ENCODE measurements at regions not wholly inside any gene's neighbourhood (a gene's known extent, or its start where the extent isn't known, plus 50 kb on each side); places are given as distances from the start of the nearest gene placed in this dataset.

DNA sequence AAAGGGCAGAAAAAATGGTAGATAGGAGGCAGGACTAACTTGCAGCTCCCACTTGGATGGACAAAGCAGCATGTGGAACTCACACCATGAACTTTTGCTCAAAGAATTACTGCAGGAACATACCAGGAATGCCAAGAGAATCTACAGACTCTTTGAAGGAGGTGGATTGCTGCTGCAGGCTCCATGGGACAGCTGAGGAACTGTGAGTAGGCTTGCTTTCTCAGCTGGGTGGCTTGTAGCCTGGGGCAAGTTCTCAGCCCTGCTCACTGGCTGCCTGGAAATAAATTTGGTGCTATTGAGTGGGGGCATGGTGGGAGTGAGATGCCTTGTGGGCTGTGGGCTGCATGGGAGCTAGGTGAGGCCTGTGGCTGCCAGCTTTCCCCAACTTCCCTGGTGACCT, 574.5 kb downstream of the PRELID2 start:
- in situ Hi-C loops (cut with MboI), result no loop called here
- H3K4me3 ChIP-seq, result no peak overlapping the region
- ATAC-seq, result no peak
- no peak for DNase-seq (ENCODE audit: extremely low read depth in 1 of 4, low spot score in 3 of 4)
- no peak overlapping the region for H3K9ac ChIP-seq (ENCODE audit: insufficient read depth in 1 of 2, low read depth in 2 of 2, low read length in 2 of 2)
- CTCF ChIA-PET (ENCODE audit: low intra/inter-chr PET ratio), result no interaction called here
- no peaks in the 10 kb centered on the region for H3K27me3 ChIP-seq (ENCODE audit: control insufficient read depth in 2 of 2, insufficient read depth in 2 of 2, low read length in 2 of 2)
- POLR2A ChIA-PET, result interaction anchor here (2.1 kb wide), 1 partner anchor 13 kb away, joined by 7 read pairs; no protein-coding TSS in a partner anchor
- H2AFZ ChIP-seq (ENCODE audit: low read depth, low read length), result no peak overlapping the region
- H3K4me2 ChIP-seq (ENCODE audit: insufficient read depth, low read length), result no peak overlapping the region
- H3K4me1 ChIP-seq (replicated peaks in 1 of 2; ENCODE audit: control insufficient read depth in 2 of 2, insufficient read depth in 2 of 2, low read length in 2 of 2), result no peaks in the 10 kb centered on the region
- H3K79me2 ChIP-seq (ENCODE audit: control insufficient read depth, insufficient read depth, low read length), result no peaks in the 10 kb centered on the region
- no peak for TF ChIP-seq CHD4 (IDR thresholded peaks at IDR 0.05; ENCODE audit: insufficient read depth, insufficient replicate concordance, low read depth, low read length, poor library complexity, severe bottlenecking)
- TF ChIP-seq, protein P1, sequence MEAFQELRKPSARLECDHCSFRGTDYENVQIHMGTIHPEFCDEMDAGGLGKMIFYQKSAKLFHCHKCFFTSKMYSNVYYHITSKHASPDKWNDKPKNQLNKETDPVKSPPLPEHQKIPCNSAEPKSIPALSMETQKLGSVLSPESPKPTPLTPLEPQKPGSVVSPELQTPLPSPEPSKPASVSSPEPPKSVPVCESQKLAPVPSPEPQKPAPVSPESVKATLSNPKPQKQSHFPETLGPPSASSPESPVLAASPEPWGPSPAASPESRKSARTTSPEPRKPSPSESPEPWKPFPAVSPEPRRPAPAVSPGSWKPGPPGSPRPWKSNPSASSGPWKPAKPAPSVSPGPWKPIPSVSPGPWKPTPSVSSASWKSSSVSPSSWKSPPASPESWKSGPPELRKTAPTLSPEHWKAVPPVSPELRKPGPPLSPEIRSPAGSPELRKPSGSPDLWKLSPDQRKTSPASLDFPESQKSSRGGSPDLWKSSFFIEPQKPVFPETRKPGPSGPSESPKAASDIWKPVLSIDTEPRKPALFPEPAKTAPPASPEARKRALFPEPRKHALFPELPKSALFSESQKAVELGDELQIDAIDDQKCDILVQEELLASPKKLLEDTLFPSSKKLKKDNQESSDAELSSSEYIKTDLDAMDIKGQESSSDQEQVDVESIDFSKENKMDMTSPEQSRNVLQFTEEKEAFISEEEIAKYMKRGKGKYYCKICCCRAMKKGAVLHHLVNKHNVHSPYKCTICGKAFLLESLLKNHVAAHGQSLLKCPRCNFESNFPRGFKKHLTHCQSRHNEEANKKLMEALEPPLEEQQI (IDR thresholded peaks at IDR 0.05), result no peak
- no peaks in the 10 kb centered on the region for H3K9me3 ChIP-seq (replicated peaks; ENCODE audit: control insufficient read depth, insufficient read depth, low read depth, low read length)
- no peak for FAIRE-seq
- no peaks in the 10 kb centered on the region for H4K20me1 ChIP-seq (replicated peaks; ENCODE audit: control insufficient read depth, insufficient read depth, low read length)
- H3K9me1 ChIP-seq (ENCODE audit: control insufficient read depth, insufficient read depth, low read length), result no peaks in the 10 kb centered on the region
- no peak overlapping the region for H3K27ac ChIP-seq (ENCODE audit: extremely low read depth, low read depth, low read length)
- intact Hi-C loops (cut with micrococcal nuclease), result no loop called here
- no TSS peak for BruUV-seq (replicated peaks)
- H3K36me3 ChIP-seq (ENCODE audit: control insufficient read depth, insufficient read depth, low read length), result no peaks in the 10 kb centered on the region

DNA sequence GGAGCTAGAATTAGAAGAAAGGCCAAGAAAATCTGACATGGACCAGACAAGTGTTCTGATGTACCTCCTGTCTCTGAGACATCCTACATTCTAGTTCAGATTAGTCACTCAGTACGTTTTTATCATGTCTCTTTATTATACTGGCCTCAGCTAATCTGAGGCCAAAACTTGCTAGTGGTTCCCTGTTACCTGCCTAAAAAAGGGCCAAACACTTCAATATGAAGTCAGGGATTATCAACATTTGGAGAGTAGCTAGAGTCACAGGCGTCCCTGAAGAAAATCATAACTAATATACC, 587.4 kb downstream of the PRELID2 start:
- H2AFZ ChIP-seq (ENCODE audit: low read depth, low read length), result no peak overlapping the region
- TF ChIP-seq, protein P2, sequence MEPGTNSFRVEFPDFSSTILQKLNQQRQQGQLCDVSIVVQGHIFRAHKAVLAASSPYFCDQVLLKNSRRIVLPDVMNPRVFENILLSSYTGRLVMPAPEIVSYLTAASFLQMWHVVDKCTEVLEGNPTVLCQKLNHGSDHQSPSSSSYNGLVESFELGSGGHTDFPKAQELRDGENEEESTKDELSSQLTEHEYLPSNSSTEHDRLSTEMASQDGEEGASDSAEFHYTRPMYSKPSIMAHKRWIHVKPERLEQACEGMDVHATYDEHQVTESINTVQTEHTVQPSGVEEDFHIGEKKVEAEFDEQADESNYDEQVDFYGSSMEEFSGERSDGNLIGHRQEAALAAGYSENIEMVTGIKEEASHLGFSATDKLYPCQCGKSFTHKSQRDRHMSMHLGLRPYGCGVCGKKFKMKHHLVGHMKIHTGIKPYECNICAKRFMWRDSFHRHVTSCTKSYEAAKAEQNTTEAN (CRISPR knock-in tag; IDR thresholded peaks at IDR 0.05), result no peak
- no peak for TF ChIP-seq KLF16 (IDR thresholded peaks at IDR 0.05)
- TF ChIP-seq PPARD (CRISPR knock-in tag; IDR thresholded peaks at IDR 0.05), result no peak
- TF ChIP-seq, protein P3, sequence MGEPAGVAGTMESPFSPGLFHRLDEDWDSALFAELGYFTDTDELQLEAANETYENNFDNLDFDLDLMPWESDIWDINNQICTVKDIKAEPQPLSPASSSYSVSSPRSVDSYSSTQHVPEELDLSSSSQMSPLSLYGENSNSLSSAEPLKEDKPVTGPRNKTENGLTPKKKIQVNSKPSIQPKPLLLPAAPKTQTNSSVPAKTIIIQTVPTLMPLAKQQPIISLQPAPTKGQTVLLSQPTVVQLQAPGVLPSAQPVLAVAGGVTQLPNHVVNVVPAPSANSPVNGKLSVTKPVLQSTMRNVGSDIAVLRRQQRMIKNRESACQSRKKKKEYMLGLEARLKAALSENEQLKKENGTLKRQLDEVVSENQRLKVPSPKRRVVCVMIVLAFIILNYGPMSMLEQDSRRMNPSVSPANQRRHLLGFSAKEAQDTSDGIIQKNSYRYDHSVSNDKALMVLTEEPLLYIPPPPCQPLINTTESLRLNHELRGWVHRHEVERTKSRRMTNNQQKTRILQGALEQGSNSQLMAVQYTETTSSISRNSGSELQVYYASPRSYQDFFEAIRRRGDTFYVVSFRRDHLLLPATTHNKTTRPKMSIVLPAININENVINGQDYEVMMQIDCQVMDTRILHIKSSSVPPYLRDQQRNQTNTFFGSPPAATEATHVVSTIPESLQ (CRISPR knock-in tag; IDR thresholded peaks at IDR 0.05), result no peak
- no peak for TF ChIP-seq TCF7 (IDR thresholded peaks at IDR 0.05; ENCODE audit: borderline replicate concordance)
- TF ChIP-seq TAF9B (IDR thresholded peaks at IDR 0.05; ENCODE audit: partially characterized antibody), result no peak
- TF ChIP-seq CHD4 (IDR thresholded peaks at IDR 0.05; ENCODE audit: insufficient read depth, insufficient replicate concordance, low read depth, low read length, poor library complexity, severe bottlenecking), result no peak
- TF ChIP-seq, protein P4, sequence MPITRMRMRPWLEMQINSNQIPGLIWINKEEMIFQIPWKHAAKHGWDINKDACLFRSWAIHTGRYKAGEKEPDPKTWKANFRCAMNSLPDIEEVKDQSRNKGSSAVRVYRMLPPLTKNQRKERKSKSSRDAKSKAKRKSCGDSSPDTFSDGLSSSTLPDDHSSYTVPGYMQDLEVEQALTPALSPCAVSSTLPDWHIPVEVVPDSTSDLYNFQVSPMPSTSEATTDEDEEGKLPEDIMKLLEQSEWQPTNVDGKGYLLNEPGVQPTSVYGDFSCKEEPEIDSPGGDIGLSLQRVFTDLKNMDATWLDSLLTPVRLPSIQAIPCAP (CRISPR knock-in tag; IDR thresholded peaks at IDR 0.05; ENCODE audit: borderline replicate concordance), result no peak
- TF ChIP-seq CBX1 (IDR thresholded peaks at IDR 0.05; ENCODE audit: low read depth), result no peak

More for the DNA sequence above, 587.4 kb downstream of the PRELID2 start:
- in situ Hi-C loops (cut with MboI) (no loop called here), intact Hi-C loops (cut with micrococcal nuclease) (no loop called here)
- H3K4me1 ChIP-seq (replicated peaks in 1 of 2; ENCODE audit: control insufficient read depth in 2 of 2, insufficient read depth in 2 of 2, low read length in 2 of 2), result no peaks in the 10 kb centered on the region
- no peaks in the 10 kb centered on the region for H3K9me3 ChIP-seq (replicated peaks; ENCODE audit: control insufficient read depth, insufficient read depth, low read depth, low read length)
- BruUV-seq (replicated peaks), result no TSS peak
- no peaks in the 10 kb centered on the region for H4K20me1 ChIP-seq (replicated peaks; ENCODE audit: control insufficient read depth, insufficient read depth, low read length)
- H3K36me3 ChIP-seq (ENCODE audit: control insufficient read depth, insufficient read depth, low read length), result no peaks in the 10 kb centered on the region
- ChIA-PET POLR2A (no interaction called here), CTCF (ENCODE audit: low intra/inter-chr PET ratio) (no interaction called here)
- FAIRE-seq (no peak), DNase-seq (ENCODE audit: extremely low read depth in 1 of 4, low spot score in 3 of 4) (no peak), ATAC-seq (no peak)
- H3K27ac ChIP-seq (ENCODE audit: extremely low read depth, low read depth, low read length), result no peak overlapping the region
- H3K27me3 ChIP-seq (ENCODE audit: control insufficient read depth in 2 of 2, insufficient read depth in 2 of 2, low read length in 2 of 2), result no peaks in the 10 kb centered on the region
- H3K4me3 ChIP-seq, result no peak overlapping the region
- H3K9ac ChIP-seq (ENCODE audit: insufficient read depth in 1 of 2, low read depth in 2 of 2, low read length in 2 of 2), result no peak overlapping the region
- H3K9me1 ChIP-seq (ENCODE audit: control insufficient read depth, insufficient read depth, low read length), result no peaks in the 10 kb centered on the region
- no peaks in the 10 kb centered on the region for H3K79me2 ChIP-seq (ENCODE audit: control insufficient read depth, insufficient read depth, low read length)
- WGBS (ENCODE audit: insufficient coverage, low coverage, missing lambda C conversion rate), result 2% methylated on average over 2 of the region's 2 CpGs
- no peak overlapping the region for H3K4me2 ChIP-seq (ENCODE audit: insufficient read depth, low read length)

Data from K562 (cell line).